Mesothelial cell of epicardium (in vitro differentiated cells): ENCODE measurements at regions not wholly inside any gene's neighbourhood (a gene's known extent, or its start where the extent isn't known, plus 50 kb on each side); places are given as distances from the start of the nearest gene placed in this dataset.

ENCODE experiments used
- DNase-seq, 2 experiments: peaks; one replicate each; pipeline ENCODE4 v3.0.0; 2021; ENCODE audit warnings: low spot score in 2 of 2; ENCODE audit not compliant: unreplicated experiment in 2 of 2
- H3K27ac Mint-ChIP-seq: 2 replicates; pipeline ENCODE4 v1.8.0; 2021; ENCODE audit warnings: mixed read lengths
- H3K27me3 Mint-ChIP-seq: 2 replicates; pipeline ENCODE4 v1.8.0; 2021; ENCODE audit warnings: low read depth, mixed read lengths
- H3K36me3 Mint-ChIP-seq: 2 replicates; pipeline ENCODE4 v1.8.0; 2021; ENCODE audit warnings: mixed read lengths
- H3K4me1 Mint-ChIP-seq: 2 replicates; pipeline ENCODE4 v1.8.0; 2021; ENCODE audit warnings: mixed read lengths
- H3K4me3 Mint-ChIP-seq: 2 replicates; pipeline ENCODE4 v1.8.0; 2021; ENCODE audit warnings: mild to moderate bottlenecking, moderate library complexity, mixed read lengths
- H3K9me3 Mint-ChIP-seq: 2 replicates; pipeline ENCODE4 v1.8.0; 2021; ENCODE audit warnings: mixed read lengths
- TF ChIP-seq, protein P1 (sequence below): fragments of 200-600 bp; sonication (generic); IDR thresholded peaks from one replicate; pipeline ENCODE4 v1.5.0; 2021; ENCODE audit warnings: antibody characterized with exemption; ENCODE audit not compliant: unreplicated experiment

DNA sequence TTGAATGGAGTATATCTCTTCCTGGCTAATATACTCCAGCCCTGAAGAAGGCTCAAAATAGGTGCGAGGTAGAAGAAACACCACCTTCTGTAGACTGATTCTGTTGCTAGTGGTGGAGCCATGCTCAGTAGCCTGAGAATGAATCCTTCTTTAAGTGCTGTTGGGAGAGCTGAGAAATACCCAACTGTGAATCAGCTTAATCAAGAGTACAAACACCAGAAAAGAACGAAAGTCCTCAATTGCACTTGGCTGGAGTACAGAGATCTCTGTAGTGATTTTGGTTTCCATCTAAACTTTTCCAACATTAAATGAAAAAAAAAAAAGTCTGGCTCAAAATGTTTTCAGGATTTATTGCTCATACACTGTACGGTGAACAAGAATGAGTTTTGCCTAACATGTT is 619.1 kb downstream of the METTL15 start:
- no peak for DNase-seq
- Mint-ChIP-seq H3K4me3 (no peak overlapping the region), H3K27me3 (no peaks in the 10 kb centered on the region), H3K27ac (no peak overlapping the region), H3K36me3 (no peaks in the 10 kb centered on the region), H3K9me3 (peaks cover 1% of the 10 kb centered on the region), H3K4me1 (peaks cover 23% of the 10 kb centered on the region)
- TF ChIP-seq, protein P1, sequence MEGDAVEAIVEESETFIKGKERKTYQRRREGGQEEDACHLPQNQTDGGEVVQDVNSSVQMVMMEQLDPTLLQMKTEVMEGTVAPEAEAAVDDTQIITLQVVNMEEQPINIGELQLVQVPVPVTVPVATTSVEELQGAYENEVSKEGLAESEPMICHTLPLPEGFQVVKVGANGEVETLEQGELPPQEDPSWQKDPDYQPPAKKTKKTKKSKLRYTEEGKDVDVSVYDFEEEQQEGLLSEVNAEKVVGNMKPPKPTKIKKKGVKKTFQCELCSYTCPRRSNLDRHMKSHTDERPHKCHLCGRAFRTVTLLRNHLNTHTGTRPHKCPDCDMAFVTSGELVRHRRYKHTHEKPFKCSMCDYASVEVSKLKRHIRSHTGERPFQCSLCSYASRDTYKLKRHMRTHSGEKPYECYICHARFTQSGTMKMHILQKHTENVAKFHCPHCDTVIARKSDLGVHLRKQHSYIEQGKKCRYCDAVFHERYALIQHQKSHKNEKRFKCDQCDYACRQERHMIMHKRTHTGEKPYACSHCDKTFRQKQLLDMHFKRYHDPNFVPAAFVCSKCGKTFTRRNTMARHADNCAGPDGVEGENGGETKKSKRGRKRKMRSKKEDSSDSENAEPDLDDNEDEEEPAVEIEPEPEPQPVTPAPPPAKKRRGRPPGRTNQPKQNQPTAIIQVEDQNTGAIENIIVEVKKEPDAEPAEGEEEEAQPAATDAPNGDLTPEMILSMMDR = no peak

DNA sequence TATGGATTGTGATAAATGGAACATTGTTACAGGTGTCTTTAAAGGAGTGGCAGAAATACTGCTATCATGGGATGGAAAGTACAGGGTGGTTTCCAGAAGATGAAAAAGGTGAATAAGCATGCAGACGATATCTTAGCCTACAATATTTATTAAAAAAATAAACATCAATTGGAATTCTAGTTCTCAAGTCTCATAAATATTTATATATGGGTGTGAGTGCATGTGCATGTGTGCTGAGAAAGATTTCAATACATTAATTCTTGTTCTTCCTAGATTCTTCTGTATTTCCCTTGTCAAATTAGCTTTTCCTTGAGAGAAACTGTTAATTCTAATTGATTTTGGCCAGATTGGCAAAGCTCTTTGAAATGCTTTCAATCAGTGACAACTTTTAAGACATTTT is 618.2 kb downstream of the METTL15 start:
- no peak for DNase-seq
- Mint-ChIP-seq H3K4me3 (no peak overlapping the region), H3K27me3 (no peaks in the 10 kb centered on the region), H3K4me1 (peaks cover 19% of the 10 kb centered on the region), H3K27ac (no peak overlapping the region), H3K36me3 (no peaks in the 10 kb centered on the region), H3K9me3 (no peaks in the 10 kb centered on the region)
- TF ChIP-seq, protein P1 = no peak

DNA sequence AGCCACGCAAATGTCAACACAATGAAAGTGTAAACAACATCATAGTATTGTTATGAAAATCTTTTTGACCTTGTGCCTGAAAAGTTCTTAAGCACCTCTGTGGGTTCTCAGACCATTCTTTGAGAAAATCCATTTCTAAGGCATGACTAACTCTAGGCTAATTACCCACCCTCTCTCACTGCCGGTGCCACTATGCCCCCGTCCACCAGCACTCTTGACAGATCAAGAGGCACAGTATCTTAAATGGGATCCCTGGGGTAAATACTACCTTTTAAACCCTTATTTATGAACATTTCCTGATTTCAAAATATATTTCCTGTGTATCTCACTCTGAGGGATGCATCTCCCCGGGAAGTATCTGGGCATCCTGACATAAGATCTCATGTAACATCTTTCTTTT is 607.5 kb downstream of the METTL15 start:
- H3K4me1 Mint-ChIP-seq = peaks cover 1% of the 10 kb centered on the region
- no peaks in the 10 kb centered on the region for H3K36me3 Mint-ChIP-seq
- H3K9me3 Mint-ChIP-seq = peaks cover under 1% of the 10 kb centered on the region
- no peak for DNase-seq
- H3K27me3 Mint-ChIP-seq = no peaks in the 10 kb centered on the region
- TF ChIP-seq, protein P1 = no peak
- H3K4me3 Mint-ChIP-seq = no peak overlapping the region
- H3K27ac Mint-ChIP-seq = no peak overlapping the region

DNA sequence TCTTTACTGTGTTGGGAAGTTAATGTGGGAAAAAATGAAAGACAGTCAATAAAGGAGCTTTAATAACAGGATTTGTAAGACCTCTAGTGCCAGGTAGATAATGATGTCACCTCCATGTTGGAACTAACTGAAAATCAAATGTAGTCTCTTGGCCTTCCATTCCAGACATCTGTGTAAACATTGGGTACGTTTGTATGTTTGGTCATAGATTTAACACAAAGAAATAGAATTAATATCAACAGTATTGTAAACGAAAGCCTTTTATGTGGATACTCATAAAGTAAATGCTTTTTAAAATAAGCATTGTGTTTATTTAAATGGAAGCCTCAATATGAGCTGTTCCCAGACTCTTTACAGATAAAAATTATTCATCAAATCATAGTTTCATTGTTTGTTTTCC is 605.7 kb downstream of the METTL15 start:
- DNase-seq = no peak
- TF ChIP-seq, protein P1 = no peak
- Mint-ChIP-seq H3K4me1 (no peaks in the 10 kb centered on the region), H3K4me3 (no peak overlapping the region), H3K27ac (no peak overlapping the region), H3K36me3 (no peaks in the 10 kb centered on the region), H3K27me3 (no peaks in the 10 kb centered on the region), H3K9me3 (no peaks in the 10 kb centered on the region)

DNA sequence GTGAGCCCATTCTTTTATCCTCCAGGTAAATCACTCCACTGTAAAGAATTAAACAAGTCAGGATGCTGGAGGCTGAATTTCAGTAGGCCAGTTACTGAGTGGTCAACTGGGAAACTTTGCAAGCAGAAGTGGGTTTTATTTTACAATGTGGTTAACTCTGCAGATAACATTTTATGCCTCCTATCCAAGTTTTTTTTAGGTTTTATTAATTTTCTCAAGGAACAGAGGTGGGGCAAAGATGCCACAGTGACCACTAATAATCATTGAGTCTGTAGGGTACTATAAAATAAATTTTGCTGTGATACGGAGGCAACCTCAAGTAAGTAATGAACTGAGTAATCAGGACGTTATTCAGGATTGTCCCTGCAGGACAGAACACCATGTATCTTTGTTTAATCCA is 599.9 kb downstream of the METTL15 start:
- Mint-ChIP-seq H3K27ac (no peak overlapping the region), H3K4me3 (no peak overlapping the region), H3K27me3 (no peaks in the 10 kb centered on the region), H3K36me3 (no peaks in the 10 kb centered on the region), H3K9me3 (peaks cover 17% of the 10 kb centered on the region), H3K4me1 (no peaks in the 10 kb centered on the region)
- TF ChIP-seq, protein P1 = no peak
- no peak for DNase-seq

DNA sequence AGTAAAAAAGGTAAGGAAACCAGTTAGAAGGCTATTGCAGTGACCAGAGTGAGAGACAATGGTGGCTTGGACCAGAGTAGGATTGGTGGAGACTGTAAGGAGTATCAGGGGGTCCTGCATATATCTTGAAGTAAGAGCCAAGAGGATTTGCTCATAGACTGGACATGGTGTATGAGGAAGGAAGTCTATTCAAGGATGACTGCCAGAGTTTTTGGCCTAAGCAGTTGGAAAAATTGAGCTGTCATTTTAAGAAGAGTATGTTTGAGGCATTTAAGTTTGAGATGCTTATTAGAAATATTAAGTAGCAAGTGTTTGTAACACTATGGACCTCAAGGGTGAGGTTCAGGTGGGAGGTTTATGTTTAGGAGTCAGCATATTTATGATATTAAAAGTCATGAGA is 596.6 kb downstream of the METTL15 start:
- Mint-ChIP-seq H3K27me3 (no peaks in the 10 kb centered on the region), H3K27ac (no peak overlapping the region), H3K4me3 (no peak overlapping the region), H3K36me3 (no peaks in the 10 kb centered on the region), H3K9me3 (peaks cover 17% of the 10 kb centered on the region), H3K4me1 (no peaks in the 10 kb centered on the region)
- TF ChIP-seq, protein P1 = no peak
- no peak for DNase-seq
